CMK (cell line): ENCODE measurements at regions not wholly inside any gene's neighbourhood (a gene's known extent, or its start where the extent isn't known, plus 50 kb on each side); places are given as distances from the start of the nearest gene placed in this dataset.
"Not testable (repeated sequence)": the region's sequence is repeated elsewhere in the genome, so short reads cannot be mapped to it uniquely, and the experiment has no call there.

ENCODE experiments used
- DNase-seq: peaks from one replicate; pipeline ENCODE4 v3.0.0-alpha.2; 2010; ENCODE audit warnings: low read depth

DNA sequence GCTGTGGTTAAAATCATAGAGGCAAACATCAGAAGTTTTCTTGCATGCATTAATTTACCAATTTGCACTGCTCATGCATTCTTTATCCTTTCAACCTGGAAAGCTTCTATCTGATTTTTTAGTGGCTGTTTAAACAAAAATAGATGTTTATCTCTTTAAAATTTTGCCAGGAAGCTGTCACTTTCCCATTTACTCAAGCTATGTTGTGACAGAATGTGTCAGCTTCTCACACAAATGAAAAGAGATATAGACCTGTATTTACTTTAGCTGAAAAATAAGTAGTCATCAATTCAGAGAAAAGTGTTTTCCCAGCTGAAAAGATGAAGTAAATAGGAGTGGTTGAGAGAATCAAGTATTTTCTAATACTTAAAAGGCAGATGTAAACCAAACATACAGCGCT is 872.8 kb downstream of the DACH1 start:
- DNase-seq, result no peak

GRCh38 chr13:70987043-70987442 is 878.8 kb upstream of the KLHL1 start:
- no peak for DNase-seq

DNA sequence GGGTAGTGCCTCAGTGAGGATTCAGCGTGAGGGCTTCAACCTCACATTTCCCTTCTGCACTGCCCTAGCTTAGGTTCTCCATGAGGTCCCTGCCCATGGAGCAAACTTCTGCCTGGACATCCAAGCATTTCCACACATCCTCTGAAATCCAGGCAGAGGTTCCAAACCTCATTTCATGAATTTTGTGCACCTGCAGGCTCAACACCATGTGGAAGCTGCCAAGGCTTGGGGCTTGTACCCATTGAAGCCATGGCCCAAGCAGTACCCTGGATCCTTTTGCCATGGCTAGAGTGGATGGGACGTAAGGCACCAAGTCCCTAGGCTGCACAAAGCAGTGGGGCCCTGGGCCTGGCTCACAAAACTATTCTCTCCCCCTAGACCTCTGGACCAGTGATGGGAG is 877.1 kb upstream of the KLHL1 start:
- no peak for DNase-seq

- not testable (repeated sequence) for DNase-seq
Measured at GRCh38 chr13:70981219-70981618, 873.0 kb upstream of the KLHL1 start.

DNA sequence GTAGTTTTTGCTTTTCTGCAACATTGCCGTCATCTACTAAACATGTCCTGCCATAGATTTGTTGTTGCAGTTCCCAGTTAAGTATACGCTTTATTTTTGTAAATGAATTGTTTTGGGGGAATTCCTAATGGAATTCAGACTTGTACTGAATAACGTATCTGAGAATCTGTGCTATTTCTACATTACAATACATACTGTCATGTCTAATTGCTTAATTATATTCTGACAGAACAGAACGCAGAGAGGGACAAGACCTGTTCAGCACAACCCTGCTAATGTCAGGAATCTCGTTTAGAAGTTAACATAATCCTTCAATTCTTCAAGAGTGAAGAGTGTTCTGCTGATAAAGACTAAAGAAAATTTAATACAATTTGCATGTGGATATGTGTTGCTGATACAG is 861.1 kb upstream of the KLHL1 start:
- no peak for DNase-seq

DNA sequence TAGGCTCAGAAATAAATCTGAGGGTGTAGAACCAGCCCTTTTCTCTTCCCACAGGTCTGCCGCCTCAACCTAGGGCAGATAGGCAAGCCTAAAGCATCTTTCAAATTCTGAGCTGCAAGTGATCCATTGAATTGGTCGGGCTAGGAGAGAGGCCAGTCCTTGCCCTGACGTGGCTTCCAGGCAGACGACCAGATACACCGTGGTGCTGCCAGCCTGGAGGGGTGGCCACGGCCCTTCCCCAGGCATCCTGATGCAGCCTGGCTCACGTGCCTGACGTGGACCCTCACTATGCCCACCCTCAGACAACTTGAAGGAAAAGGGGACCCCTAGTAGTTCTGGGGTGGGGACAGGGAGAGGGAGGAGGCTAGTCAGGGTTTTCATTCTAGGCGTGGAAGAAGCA is 859.3 kb upstream of the KLHL1 start:
- DNase-seq, result no peak

- DNase-seq, result no peak
Measured at GRCh38 chr13:70964874-70965273, 856.6 kb upstream of the KLHL1 start.

DNA sequence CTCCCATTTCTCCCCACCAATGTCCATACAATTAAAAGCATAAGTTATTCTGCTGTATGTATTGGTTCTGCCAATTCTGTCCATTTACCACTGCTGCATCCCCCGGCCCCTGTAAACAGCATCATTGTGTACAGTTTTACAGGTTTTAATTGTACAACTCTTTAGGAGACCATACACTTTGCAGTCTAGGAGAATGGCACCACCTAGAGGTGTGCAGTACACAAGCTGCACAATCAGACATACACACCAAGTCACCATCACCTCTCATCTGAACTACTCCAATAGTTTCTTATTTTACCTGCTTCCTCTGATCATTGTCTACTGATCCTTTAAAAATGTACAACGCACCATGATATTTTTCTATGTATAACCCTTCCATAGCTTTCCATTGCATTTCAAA is 855.9 kb upstream of the KLHL1 start:
- no peak for DNase-seq

- DNase-seq, result no peak
Measured at GRCh38 chr13:70960841-70961443, 852.7 kb upstream of the KLHL1 start.

- no peak for DNase-seq
Measured at GRCh38 chr13:70959035-70959775, 851.0 kb upstream of the KLHL1 start.

DNA sequence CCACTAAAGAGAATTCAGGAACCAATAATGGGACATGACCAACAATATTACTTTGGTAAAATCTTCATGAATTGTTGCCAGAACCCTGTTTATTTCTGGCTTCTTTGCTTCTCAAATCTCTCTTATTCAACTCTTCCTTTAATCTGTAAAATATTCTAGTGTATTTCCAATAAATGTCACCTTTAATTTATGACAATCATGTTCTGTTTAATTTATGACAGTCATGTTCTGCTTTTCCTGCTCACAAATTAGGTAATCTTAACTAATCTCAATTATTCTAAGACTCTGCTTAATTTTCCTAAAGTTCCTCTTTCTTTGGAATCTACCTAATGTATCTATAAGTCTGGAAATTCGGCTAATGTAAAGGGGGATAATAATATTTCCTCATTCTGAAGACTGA is 847.6 kb upstream of the KLHL1 start:
- DNase-seq, result no peak

DNA sequence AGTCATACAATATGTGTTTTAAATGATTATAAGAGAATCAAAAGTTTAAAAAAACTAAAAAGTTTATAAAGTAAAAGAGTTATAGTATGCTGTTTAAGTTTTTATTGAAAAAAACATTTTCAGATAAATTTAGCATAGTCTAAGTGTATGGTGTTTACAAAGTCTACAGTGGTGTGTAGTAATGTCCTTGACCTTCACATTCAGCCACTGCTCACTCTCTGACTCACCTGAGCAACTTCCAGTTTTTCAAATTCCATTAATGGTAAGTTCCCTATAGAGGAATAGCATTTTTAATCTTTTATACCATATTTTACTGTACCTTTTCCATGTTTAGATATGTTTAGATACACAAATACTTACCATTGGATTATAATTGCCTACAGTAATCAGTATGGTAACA is 842.4 kb upstream of the KLHL1 start:
- no peak for DNase-seq

- DNase-seq, result no peak
Measured at GRCh38 chr13:70945506-70945905, 837.3 kb upstream of the KLHL1 start.

GRCh38 chr13:70941454-70941853 is 833.2 kb upstream of the KLHL1 start:
- no peak for DNase-seq

- no peak for DNase-seq
Measured at GRCh38 chr13:70938462-70938861, 830.2 kb upstream of the KLHL1 start.

DNA sequence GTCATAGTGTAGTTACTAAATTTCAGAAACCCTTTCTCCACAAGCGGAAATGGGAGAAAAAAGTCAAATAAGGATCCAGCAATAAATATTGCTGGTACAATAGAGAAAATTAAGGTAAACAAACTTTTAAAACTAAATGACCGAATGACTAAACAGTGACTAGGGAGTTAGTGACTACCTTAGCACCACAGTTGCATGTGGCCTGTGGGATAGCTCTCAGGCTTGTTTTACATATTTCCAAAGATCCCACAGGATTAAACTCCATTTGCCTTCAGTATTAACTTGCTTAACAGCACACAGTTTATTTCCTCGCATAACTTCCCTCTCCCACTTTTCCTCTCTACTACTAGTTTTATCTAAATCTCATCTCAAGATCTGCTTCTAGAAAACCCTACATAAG is 824.3 kb upstream of the KLHL1 start:
- no peak for DNase-seq

DNA sequence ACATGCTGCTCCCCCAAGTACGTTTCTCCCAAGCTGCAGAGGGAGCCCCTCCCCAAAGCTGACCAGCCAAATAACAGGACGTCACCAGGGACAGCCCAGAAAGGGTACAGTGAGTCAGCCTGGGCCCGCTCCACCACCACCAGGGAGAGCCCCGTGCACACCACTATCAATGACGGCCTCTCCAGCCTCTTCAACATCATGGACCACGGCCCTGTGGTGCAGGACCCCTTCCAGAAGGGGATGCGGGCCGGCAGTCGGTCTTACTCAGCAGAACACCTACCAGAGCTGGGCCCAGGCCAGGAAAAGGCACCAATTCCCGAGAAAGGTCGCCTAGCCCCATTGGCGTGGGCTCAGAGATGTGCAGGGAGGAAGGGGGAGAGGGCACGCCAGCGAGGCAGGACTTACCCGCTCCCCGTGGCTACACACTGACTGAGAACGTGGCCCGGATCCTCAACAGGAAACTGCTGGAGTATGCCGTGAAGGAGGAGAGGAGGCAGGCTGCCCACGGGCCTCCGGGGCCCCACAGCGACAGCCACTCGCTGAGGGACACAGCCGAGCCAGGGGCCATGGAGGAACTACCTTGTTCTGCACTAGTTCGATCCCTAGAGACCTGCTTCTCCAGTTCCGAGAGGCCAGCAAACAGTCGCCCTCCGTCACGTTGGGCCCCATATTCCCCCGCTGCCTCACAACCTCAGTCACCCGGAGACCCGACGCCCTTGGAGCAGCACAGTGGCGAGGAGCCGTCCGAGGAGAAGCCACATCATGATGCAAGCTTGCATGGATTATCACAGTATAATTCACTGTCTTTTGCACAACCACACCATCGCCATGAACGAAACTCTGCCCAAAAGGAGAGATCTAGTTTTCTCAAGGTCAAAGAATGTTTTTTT is 815.9 kb upstream of the KLHL1 start:
- no peak for DNase-seq

- no peak for DNase-seq
Measured at GRCh38 chr13:70911286-70911685, 803.0 kb upstream of the KLHL1 start.

DNA sequence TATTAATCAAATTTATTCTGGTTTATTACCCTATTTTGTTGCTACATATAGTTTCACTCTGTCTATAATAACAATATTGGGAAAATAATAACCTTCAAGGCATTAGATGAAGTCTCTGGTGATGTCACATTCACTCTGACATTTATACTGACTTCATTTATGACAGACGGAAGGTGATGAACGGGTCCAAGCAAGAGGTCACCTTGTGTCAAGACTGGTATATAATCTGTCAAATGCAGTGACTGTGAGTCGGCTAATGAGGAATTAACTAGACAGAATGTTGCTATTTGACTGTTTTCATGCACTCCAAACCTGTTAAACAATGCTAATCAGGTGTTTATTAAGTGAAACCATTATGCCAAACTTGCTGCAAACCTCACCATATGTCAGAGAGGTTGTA is 800.5 kb upstream of the KLHL1 start:
- DNase-seq, result no peak

DNA sequence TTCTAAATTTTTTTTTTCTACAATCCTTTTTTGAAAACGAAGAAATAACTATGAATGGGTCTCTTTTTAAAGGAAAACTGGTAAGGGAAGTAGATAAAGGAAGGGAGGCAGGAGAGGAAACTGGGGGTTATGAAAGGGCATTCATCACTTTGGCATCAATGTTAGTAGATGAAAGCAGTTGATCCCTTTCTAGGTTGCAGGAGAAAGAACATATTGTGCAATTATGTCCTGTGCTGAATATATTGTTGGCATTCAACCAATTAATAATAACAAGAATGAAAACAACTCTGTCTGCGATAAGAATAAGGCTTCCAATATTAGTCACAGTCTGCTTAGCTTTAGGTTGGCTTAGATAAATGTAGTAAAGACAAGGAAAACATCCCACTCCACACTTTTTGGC is 796.8 kb upstream of the KLHL1 start:
- no peak for DNase-seq

GRCh38 chr13:70896136-70896535 is 787.9 kb upstream of the KLHL1 start:
- no peak for DNase-seq

DNA sequence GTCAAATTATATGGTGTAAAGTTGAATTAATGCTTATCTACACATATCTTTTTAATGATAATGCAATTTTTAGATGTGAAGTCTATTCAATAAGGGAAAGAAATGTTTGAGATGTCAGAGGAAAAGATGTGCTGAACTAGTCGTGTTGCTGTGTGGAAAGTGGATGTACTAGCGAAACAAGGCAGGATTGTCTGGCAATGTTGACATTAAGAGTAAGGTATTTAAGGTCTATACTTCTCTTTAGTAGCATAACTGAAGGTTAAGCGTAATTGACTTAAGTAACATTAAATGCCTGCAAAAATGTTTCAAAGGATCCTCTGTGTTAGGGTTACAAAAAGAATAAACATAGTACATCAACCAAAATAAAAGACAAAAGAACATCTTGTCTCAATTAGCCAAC is 787.3 kb upstream of the KLHL1 start:
- no peak for DNase-seq

GRCh38 chr13:70894258-70894657 is 786.0 kb upstream of the KLHL1 start:
- DNase-seq, result no peak
